Esophagus squamous epithelium (tissue), 4 donors: ENCODE measurements at regions not wholly inside any gene's neighbourhood (a gene's known extent, or its start where the extent isn't known, plus 50 kb on each side); places are given as distances from the start of the nearest gene placed in this dataset.
A peak's percentile ranks its signal among the peaks of the same experiment; 100 is the strongest.

Experiments used
- CTCF ChIP-seq, 6 experiments: fragments of 450-650 bp in 4 of 6; fragments of 200-600 bp in 2 of 6; sonication (generic) in 2 of 6; IDR thresholded peaks; one replicate each; pipeline ENCODE4 v1.5.1; 2016 to 2019; ENCODE audit warnings: antibody characterized with exemption in 6 of 6, mild to moderate bottlenecking in 4 of 6, moderate library complexity in 4 of 6
- POLR2A ChIP-seq, 4 donors: fragments of 450-650 bp; IDR thresholded peaks; one replicate each; pipeline ENCODE4 v1.6.1; 2017; ENCODE audit warnings: antibody characterized with exemption in 4 of 4, mild to moderate bottlenecking in 4 of 4, moderate library complexity in 3 of 4

GRCh38 chr17:37844977-37845293, 79.3 kb upstream of the TBC1D3K start:
- TF ChIP-seq CTCF (IDR thresholded peaks at IDR 0.05) (peak in 1 of 6 experiments; percentile 0), POLR2A (IDR thresholded peaks at IDR 0.05) (no peak)
